Neutrophil (primary cell): ENCODE measurements at regions not wholly inside any gene's neighbourhood (a gene's known extent, or its start where the extent isn't known, plus 50 kb on each side); places are given as distances from the start of the nearest gene placed in this dataset.
"Not testable (repeated sequence)": the region's sequence is repeated elsewhere in the genome, so short reads cannot be mapped to it uniquely, and the experiment has no call there.

Experiments used
- H3K27ac ChIP-seq: fragments of 200-600 bp; sonication (generic); 2 replicates; pipeline ENCODE4 v1.5.1; 2016; ENCODE audit warnings: mild to moderate bottlenecking, moderate library complexity
- H3K27me3 ChIP-seq: fragments of 200-600 bp; sonication (generic); 2 replicates; pipeline ENCODE4 v1.6.0; 2016; ENCODE audit warnings: mild to moderate bottlenecking
- H3K36me3 ChIP-seq: fragments of 200-600 bp; sonication (generic); 2 replicates; pipeline ENCODE4 v1.5.1; 2017
- H3K4me1 ChIP-seq, 2 experiments: fragments of 200-600 bp in 1 of 2; sonication (generic) in 1 of 2; 1 replicate in 1 of 2; 2 replicates in 1 of 2; pipeline versions ENCODE4 v1.5.1 to v1.6.1; 2013 to 2016; ENCODE audit warnings: low read depth in 1 of 2, low read length in 1 of 2, mild to moderate bottlenecking in 1 of 2, moderate library complexity in 1 of 2; ENCODE audit not compliant: control insufficient read depth in 1 of 2, insufficient read depth in 1 of 2
- H3K4me3 ChIP-seq, 2 experiments: fragments of 200-600 bp in 1 of 2; sonication (generic) in 1 of 2; 1 replicate in 1 of 2; 2 replicates in 1 of 2; pipeline ENCODE4 v1.5.1; 2013 to 2016; ENCODE audit warnings: low read depth in 1 of 2, low read length in 1 of 2, mild to moderate bottlenecking in 1 of 2, moderate library complexity in 1 of 2
- H3K9me3 ChIP-seq: fragments of 200-600 bp; sonication (generic); 2 replicates; pipeline ENCODE4 v1.5.1; 2016
- TF ChIP-seq, protein P1 (sequence below): fragments of 200-600 bp; sonication (generic); IDR thresholded peaks from 2 replicates; pipeline ENCODE4 v1.5.1; 2016; ENCODE audit warnings: antibody characterized with exemption

DNA sequence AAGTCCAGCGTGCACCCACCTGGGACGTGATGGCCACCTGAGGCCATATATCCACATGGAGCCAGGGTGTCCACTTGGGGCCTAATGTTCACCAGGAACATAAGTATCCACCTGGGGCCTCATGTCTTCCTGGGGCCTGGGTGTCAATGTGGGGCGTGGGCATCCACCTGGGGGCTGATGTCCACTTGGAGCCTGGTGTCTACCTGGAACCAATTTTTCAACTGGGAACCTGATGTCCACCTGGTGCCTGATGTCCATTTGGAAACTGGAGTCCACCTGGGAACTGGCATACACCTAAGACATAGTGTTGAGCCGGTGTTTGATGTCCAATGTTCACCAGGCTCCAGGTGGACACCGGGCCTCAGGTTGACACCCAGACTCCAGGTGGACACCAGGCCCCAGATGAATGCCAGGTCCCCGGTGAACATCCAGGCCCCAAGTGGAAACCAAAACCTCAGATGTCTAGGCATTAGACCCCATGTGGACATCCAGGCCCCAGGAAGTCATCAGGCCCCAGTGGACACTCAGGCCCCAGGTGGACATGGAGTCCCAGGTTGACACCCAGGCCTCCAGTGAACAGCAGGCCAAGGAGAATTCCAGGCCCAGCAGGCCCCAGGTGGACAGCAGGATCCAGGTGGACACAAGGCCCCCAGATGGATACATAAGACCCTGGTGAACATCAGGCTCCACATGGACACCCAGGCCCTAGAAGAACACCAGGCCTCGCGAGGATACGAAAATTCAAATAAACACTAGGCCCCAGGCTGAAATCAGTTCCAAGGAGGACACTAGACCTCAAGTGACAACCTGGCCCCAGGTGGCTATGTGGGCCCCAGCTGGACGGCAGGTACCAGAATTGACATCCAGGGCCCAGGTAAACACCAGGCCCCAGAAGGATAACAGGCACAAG, 56.0 kb upstream of the SEPTIN5 start:
- Histone ChIP-seq H3K36me3 (no peaks in the 10 kb centered on the region), H3K9me3 (no peaks in the 10 kb centered on the region), H3K27ac (no peak overlapping the region), H3K4me1 (peaks cover 0 to 2% of the 10 kb centered on the region in 2 experiments), H3K27me3 (no peaks in the 10 kb centered on the region), H3K4me3 (no peak overlapping the region)
- TF ChIP-seq, protein P1, sequence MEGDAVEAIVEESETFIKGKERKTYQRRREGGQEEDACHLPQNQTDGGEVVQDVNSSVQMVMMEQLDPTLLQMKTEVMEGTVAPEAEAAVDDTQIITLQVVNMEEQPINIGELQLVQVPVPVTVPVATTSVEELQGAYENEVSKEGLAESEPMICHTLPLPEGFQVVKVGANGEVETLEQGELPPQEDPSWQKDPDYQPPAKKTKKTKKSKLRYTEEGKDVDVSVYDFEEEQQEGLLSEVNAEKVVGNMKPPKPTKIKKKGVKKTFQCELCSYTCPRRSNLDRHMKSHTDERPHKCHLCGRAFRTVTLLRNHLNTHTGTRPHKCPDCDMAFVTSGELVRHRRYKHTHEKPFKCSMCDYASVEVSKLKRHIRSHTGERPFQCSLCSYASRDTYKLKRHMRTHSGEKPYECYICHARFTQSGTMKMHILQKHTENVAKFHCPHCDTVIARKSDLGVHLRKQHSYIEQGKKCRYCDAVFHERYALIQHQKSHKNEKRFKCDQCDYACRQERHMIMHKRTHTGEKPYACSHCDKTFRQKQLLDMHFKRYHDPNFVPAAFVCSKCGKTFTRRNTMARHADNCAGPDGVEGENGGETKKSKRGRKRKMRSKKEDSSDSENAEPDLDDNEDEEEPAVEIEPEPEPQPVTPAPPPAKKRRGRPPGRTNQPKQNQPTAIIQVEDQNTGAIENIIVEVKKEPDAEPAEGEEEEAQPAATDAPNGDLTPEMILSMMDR: no peak

DNA sequence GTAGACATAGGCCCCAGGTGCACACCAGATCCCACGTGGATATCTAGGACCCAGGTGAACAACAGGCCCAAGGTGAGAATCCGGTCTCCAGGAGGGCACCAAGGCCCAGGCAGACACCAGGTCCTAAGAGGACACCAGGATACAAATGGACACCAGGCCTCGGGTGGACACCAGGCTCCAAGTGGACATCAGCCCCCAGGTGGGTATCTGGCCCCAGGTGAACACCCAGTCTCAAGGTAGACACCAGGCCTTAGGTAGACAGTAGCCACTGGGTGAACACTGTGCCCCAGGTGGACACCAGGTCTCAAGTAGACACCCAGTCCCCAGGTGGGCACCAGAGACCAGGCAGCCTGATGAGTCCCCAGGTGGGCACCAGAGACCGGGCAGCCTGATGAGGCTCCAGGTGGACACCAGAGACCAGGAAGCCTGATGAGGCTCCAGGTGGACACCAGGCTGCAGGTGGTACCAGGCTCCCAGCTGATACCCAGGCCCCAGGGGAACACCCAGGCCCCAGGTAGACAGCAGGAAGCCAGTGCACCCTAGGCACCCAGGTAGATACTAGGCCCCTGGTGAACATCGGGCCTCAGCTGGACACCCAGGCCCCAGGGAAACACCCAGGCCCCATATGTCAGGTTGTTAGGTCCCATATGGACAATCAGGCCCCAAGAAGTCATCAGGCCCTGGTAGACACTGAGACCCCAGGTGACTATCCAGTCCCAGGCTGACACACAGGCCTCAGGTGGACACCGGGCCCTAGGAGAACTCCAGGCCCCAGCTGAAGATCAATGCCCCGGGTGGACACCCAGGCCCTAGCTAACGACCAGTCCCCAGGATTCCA, 55.1 kb upstream of the SEPTIN5 start:
- H3K36me3 ChIP-seq: no peaks in the 10 kb centered on the region
- TF ChIP-seq, protein P1: no peak

DNA sequence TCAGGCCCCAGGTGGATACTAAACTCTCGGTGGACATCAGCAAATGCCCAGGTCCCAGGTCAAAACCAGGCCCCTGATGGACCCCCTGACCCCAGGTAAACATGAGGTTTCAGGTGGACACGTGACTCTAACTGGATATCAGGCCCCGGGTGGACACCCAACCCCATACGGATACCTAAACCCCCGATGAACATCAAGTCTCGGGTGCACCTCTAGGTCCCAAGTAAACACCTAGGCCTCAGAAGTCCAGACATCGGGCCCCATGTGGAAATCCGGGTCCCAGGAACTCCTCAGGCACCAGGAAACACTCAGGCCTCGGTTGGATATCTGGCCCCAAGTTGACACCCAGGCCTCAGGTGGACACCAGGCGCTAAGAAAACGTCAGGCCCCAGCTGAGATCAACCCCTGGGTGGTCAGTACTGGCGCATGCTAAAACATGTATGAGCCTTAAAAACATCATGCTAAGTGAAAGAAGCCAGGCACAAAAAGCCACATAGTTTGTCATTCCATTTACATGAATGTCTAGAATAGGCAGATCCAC, 54.4 kb upstream of the SEPTIN5 start:
- TF ChIP-seq, protein P1: no peak
- no peaks in the 10 kb centered on the region for H3K9me3 ChIP-seq

More for the DNA sequence above, 55.1 kb upstream of the SEPTIN5 start:
- Histone ChIP-seq H3K27ac (no peak overlapping the region), H3K4me1 (peaks cover 0 to 6% of the 10 kb centered on the region in 2 experiments), H3K9me3 (no peaks in the 10 kb centered on the region), H3K4me3 (no peak overlapping the region), H3K27me3 (no peaks in the 10 kb centered on the region)

DNA sequence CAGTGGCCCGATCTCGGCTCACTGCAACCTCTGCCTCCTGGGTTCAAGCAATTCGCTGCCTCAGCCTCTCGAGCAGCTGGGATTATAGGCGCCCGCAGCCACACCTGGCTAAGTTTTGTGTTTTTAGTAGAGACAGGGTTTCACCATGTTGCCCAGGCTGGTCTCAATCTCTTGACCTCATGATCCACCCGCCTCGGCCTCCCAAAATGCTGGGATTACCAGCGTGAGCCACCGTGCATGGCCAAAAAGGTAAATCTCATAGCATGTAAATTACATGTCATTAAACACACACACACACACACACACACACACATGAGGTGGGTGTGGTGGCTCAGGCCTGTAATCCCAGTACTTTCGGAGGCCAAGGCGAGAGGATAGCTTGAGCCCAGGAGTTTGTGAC, 53.7 kb upstream of the SEPTIN5 start:
- not testable (repeated sequence) for H3K4me1 ChIP-seq, H3K4me3 ChIP-seq, H3K9me3 ChIP-seq, H3K27ac ChIP-seq, H3K36me3 ChIP-seq, H3K27me3 ChIP-seq

More for the DNA sequence above, 54.4 kb upstream of the SEPTIN5 start:
- no peaks in the 10 kb centered on the region for H3K27me3 ChIP-seq
- H3K4me1 ChIP-seq: peaks cover 0 to 6% of the 10 kb centered on the region in 2 experiments
- H3K27ac ChIP-seq: no peak overlapping the region
- no peaks in the 10 kb centered on the region for H3K36me3 ChIP-seq
- H3K4me3 ChIP-seq: no peak overlapping the region

DNA sequence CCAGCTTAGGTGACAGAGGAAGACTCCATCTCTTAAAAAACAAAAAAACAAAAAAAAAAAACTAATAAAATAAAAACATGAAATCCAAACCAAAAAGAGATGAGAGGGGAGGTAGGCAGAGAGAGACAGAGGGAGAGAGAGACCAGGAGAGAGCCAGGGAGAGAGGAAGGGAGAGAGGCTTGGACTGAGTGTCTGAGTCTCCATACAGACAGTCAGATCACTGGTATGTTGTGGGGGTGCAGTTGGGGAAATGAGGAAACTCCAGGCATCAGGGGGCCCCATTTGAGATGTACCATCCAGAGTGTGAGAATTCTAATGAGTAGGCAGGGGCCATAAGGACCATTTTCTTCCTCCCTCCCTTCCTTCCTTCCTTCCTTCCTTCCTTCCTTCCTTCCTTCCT, 53.1 kb upstream of the SEPTIN5 start:
- H3K27me3 ChIP-seq: no peaks in the 10 kb centered on the region
- TF ChIP-seq, protein P1: no peak
- no peaks in the 10 kb centered on the region for H3K9me3 ChIP-seq
- peaks cover 0 to 6% of the 10 kb centered on the region in 2 experiments for H3K4me1 ChIP-seq
- no peak overlapping the region for H3K4me3 ChIP-seq
- no peak overlapping the region for H3K27ac ChIP-seq
- H3K36me3 ChIP-seq: no peaks in the 10 kb centered on the region

DNA sequence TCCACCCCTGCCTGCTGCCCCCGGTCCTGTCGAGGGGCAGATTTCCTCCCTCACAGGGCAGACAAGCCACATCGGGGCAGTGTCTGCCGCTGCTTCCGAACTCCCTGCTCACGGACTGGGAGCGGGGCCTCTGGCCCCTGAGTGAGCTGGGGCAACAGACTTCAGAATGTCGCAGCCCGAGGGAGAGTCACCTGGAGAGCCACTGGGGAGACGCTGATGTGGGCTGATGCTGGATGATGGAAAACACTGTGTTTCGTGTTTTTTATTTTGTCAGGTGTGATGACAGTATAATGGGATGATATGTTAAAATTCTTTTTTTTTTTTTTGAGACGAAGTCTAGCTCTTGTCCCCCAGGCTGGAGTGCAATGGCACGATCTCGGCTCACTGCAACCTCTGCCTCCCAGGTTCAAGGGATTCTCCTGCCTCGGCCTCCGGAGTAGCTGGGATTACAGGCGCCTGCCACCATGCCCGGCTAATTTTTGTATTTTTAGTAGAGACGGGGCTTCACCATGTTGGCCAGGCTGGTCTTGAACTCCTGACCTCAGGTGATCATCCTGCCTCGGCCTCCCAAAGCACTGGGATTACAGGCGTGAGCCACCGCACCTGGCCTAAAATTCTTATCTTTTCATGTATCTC, 52.1 kb upstream of the SEPTIN5 start:
- not testable (repeated sequence) for H3K27ac ChIP-seq, H3K4me1 ChIP-seq, H3K4me3 ChIP-seq, H3K36me3 ChIP-seq, H3K9me3 ChIP-seq, H3K27me3 ChIP-seq
